ENCODE measurements at regions not wholly inside any gene's neighbourhood (a gene's known extent, or its start where the extent isn't known, plus 50 kb on each side); places are given as distances from the start of the nearest gene placed in this dataset.

DNA sequence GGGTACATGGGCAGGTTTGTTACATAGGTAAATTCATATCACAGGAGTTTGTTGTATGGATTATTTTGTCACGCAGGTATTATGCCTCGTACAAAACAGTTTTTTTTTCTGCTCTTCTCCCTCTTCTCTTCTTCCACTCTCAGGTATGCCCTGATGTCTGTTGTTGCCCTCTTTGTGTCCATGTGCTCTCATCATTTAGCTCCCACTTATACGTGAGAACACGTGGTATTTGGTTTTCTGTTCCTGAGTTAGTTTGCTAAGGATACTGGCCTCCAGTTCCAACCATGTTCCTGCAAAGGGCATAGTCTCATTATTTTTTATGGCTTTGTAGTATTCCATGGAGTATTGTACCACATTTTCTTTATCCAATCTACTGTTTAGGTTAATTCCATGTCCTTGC, 65.7 kb downstream of the UNC5CL start:
- no peak for DNase-seq

DNA sequence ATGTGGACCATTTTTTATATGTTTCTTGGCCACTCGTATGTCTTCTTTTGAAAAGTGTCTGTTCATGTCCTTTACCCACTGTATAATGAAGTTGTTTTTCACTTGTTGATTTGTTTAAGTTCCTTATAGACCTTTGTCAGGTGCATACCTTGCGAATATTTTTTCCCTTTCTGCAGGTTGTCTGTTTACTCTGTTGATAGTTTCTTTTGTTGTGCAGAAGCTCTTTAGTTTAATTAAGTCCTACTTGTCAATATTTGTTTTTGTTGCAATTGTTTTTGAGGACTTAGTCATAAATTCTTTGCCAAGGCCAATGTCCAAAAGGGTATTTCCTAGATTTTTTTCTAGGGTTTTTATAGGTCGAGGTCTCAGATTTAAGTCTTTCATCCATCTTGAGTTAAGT, 66.2 kb downstream of the UNC5CL start:
- DNase-seq = no peak

DNA sequence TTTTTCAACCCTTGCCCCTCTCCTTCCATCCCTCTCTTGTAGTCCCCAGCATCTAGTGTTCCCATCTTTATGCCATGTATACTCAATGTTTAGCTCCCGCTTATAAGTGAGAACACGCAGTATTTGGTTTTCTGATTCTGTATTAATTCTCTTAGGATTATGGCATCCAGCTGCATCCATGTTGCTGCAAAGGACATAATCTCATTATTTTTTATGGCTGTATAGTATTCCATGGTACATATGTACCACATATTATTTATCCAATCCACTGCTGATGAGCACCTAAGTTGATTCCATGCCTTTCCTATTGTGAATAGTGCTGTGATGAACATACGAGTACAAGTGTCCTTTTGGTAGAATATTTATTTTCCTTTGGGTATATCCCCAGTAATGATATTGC, 66.8 kb downstream of the UNC5CL start:
- DNase-seq = no peak

DNA sequence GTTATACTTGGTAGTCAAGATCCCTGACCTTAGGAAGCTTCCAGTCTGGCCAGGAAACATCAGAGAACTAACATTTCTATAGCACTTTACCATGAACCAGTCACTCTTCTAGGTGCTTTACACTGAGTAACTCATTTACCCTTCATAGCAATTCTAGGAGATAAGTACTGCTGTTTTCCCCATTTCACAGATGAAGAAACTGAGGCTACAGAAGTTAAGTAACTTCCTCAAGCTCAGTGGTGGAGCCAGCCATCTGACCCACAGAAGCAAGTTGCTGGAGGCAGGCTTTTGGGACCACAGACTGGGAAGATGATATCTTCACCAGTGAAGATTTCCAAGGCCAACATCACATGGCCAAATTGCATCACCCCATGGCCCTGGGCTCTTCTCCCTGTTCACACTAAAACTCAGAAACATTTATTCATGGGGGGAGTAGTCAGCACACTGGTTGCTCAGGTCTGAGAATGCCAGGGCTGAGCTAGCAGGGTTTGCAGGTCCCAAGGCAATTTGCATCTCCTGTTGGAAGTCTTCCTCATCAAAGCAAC, 70.3 kb downstream of the UNC5CL start:
- DNase-seq = no peak

- DNase-seq = no peak
Measured at GRCh38 chr6:40966860-40967259, 72.2 kb downstream of the UNC5CL start.

DNA sequence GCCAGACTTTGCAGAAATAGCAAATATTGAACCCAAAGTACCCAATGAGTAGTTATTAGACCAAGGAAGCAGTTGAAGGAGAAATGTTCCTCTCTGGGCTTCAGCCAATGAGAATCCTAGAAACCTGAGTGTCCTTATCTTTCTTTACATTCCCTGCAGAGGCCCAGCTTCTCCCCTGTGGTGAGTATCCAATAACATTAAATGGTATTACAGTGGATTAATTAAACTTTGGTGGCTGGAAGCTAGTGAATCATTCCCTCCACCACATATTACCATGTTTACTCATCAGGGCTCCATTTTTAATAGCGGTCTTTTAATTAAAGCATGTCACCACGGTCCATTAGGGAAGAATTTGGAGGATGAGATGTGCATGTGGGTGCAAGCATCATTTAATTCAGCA, 74.0 kb downstream of the UNC5CL start:
- DNase-seq = no peak

- no peak for DNase-seq
Measured at GRCh38 chr6:40963019-40963418, 76.0 kb downstream of the UNC5CL start.

- no peak for DNase-seq
Measured at GRCh38 chr6:40962241-40962640, 76.8 kb downstream of the UNC5CL start.

- DNase-seq = no peak
Measured at GRCh38 chr6:40961831-40962230, 77.2 kb downstream of the UNC5CL start.

GRCh38 chr6:40960742-40961430, 78.1 kb downstream of the UNC5CL start:
- no peak for DNase-seq

- DNase-seq = no peak
Measured at GRCh38 chr6:40959781-40960327, 79.2 kb downstream of the UNC5CL start.

GRCh38 chr6:40958738-40959137, 80.3 kb downstream of the UNC5CL start:
- DNase-seq = no peak

- DNase-seq = no peak
Measured at GRCh38 chr6:40957616-40958492, 81.2 kb downstream of the UNC5CL start.

GRCh38 chr6:40956936-40957335, 82.1 kb downstream of the UNC5CL start:
- DNase-seq = no peak

DNA sequence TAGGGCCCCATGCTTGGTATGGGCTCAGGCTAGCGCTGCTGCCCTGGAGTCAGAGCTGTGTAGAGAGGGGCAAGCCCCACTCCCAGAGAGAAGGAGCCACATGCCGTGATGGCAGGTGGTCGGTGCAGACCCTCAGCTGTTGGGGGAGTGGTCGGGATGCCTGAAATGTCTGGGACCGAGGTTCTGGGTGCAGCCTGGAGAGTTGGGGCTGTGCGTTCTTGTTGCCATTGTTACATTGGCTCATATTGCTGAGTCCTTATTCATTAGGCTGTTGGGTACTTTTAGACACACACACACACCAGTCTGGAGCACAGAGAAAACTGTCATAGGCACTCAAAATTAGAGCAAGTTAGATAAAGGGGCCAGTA, 83.9 kb downstream of the UNC5CL start:
- DNase-seq = no peak

GRCh38 chr6:40954446-40955177, 84.4 kb downstream of the UNC5CL start:
- DNase-seq = no peak

DNA sequence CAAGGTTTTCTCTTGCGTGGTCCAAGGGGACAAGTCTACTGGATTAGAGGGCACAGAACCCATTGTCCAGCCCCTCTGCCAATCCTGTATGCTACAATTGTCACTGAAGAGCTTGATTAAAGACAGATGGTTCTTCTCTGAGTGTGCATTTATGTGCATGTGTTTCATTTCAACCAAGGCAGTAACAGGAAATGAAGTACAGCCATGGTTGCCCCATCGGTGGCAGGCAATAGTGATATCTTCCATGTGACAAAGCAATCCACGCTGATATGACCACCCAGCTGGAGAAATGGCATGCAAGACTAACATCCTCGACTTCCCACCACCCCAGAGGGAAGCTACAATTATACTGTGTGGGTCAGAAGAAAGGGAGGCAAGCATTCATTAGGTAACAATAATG, 85.5 kb downstream of the UNC5CL start:
- DNase-seq = no peak

- DNase-seq = no peak
Measured at GRCh38 chr6:40950986-40951698, 87.9 kb downstream of the UNC5CL start.

DNA sequence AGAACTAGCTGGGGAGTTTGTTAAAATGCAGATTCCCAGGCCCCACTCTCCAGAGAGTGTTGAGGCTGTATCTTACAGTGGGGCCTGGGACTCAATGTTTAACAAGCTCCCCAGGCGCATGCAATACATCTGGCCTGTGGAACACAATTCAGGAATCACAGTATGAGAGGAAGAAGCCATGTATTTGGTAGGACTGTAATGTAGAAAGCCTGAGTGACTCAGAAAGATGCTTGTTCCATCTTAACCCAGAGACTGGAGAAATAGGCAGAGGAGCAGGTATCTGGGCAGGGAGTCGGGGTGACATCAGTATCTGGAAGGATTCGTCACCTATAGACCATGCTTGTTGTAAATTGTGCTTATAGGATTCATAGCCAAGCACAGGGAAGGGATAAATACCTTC, 90.5 kb downstream of the UNC5CL start:
- no peak for DNase-seq

GRCh38 chr6:40947876-40948526, 91.0 kb downstream of the UNC5CL start:
- DNase-seq = no peak

DNA sequence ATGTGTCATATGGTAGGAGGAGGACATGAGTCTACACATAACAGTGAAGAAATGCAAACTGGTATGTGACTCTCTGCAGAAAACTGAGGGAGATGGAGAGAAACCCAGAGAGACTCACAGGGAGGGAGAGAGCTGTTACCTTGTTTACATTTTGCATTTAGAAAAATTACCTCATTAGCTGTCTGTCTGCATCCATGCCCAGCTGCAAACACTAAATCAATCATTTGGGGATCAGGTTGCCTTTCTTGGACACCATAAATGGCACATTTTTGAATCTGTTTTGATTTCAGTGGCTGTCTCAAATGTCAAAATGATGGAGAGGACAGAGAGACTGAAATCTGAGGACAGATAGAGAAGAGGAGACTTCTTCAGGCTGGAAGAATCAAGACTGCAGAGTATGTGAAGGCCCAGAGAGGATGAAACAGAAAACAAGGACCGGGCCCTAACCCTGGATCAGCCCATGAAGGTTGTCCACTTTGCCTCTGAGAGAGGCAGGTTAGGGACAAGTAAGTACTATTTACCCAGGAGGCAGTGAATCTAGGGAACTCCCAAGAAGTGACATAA, 92.2 kb downstream of the UNC5CL start:
- no peak for DNase-seq

DNA sequence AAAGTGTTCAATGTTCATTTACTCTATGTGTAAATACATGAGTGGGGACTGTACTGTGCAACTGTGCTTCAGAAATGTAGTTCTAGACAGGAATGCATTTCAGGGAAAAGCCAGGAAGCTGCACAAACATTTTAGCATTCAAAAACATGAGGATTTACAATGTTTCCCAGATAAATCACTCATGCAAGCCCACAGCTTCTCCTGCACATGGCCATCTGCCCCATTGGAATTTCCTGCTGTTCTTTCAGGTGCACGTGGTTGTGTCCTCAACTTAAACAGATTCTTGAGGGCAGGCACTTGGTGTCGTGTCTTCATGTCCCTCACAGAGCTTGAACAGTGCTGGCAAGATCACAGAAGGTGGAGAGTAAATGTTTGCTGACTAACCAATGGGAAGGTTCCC, 101.5 kb downstream of the UNC5CL start:
- DNase-seq = no peak
